SJSA1 (cell line): ENCODE measurements at regions not wholly inside any gene's neighbourhood (a gene's known extent, or its start where the extent isn't known, plus 50 kb on each side); places are given as distances from the start of the nearest gene placed in this dataset.
"Not testable (repeated sequence)": the region's sequence is repeated elsewhere in the genome, so short reads cannot be mapped to it uniquely, and the experiment has no call there.

Experiments
- DNase-seq, 2 experiments: peaks; one replicate each; pipeline ENCODE4 v3.0.0-alpha.2; 2015 to 2020; ENCODE audit warnings: low spot score in 2 of 2, low read depth in 1 of 2
- H3K27ac ChIP-seq: fragments of 250-450 bp; sonication (Bioruptor Pico); 2 replicates; pipeline ENCODE4 v1.5.1; 2020; ENCODE audit warnings: mild to moderate bottlenecking, moderate library complexity
- H3K27me3 ChIP-seq: fragments of 250-450 bp; sonication (Bioruptor Pico); replicated peaks from 2 replicates; pipeline ENCODE4 v1.5.1; 2020; ENCODE audit warnings: mild to moderate bottlenecking, moderate library complexity
- H3K36me3 ChIP-seq: fragments of 250-450 bp; sonication (Bioruptor Pico); 2 replicates; pipeline ENCODE4 v1.5.1; 2020; ENCODE audit warnings: mild to moderate bottlenecking
- H3K4me1 ChIP-seq: fragments of 250-450 bp; sonication (Bioruptor Pico); replicated peaks from 2 replicates; pipeline ENCODE4 v1.6.1; 2021; ENCODE audit warnings: mild to moderate bottlenecking
- H3K4me3 ChIP-seq: fragments of 250-450 bp; sonication (Bioruptor Pico); 2 replicates; pipeline ENCODE4 v1.5.1; 2020; ENCODE audit warnings: mild to moderate bottlenecking
- H3K9me3 ChIP-seq: fragments of 250-450 bp; sonication (Bioruptor Pico); replicated peaks from 2 replicates; pipeline ENCODE4 v1.5.1; 2020; ENCODE audit warnings: mild to moderate bottlenecking

DNA sequence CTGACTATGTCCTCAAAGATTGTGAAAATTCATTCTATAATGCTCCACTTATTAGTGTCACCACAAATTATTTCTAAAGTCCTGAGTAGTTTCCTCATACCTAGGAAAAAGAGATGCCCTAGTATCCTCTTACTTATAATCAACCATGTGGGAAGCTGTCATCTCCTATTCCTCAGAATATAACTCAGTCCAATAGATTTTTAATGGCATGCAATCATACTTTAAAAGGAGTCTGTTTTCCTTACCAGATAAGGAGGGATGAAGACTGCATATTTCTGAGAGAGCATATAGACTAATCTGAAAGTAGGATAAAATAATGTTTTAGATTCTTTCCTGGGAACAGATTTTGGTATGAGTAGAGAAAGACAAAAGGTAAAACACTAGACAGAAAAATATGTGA, 727.7 kb upstream of the GRM3 start:
- H3K27ac ChIP-seq: no peak overlapping the region
- H3K4me1 ChIP-seq: no peaks in the 10 kb centered on the region
- DNase-seq: no peak
- no peaks in the 10 kb centered on the region for H3K27me3 ChIP-seq
- no peaks in the 10 kb centered on the region for H3K9me3 ChIP-seq
- H3K36me3 ChIP-seq: no peaks in the 10 kb centered on the region
- no peak overlapping the region for H3K4me3 ChIP-seq

DNA sequence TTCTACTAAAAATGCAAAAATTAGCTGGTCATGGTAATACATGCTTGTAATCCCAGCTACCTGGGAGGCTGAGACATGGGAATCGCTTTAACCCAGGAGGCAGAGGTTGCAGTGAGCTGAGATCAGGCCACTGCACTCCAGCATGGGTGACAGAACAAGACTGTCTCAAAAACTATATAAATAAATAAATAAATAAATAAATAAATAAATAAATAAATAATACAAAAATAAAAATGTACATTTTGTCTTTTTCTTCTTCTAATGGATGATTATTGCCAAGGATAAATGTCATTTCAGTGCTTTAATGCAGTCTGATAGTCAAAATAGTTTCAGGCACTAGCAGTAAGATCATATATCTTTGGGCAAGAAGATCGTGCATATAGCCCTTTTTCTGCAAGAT, 727.6 kb upstream of the SEMA3D start:
- Histone ChIP-seq H3K27me3 (no peaks in the 10 kb centered on the region), H3K36me3 (no peaks in the 10 kb centered on the region), H3K27ac (no peak overlapping the region), H3K4me3 (no peak overlapping the region), H3K9me3 (no peaks in the 10 kb centered on the region), H3K4me1 (no peaks in the 10 kb centered on the region)
- DNase-seq: no peak

DNA sequence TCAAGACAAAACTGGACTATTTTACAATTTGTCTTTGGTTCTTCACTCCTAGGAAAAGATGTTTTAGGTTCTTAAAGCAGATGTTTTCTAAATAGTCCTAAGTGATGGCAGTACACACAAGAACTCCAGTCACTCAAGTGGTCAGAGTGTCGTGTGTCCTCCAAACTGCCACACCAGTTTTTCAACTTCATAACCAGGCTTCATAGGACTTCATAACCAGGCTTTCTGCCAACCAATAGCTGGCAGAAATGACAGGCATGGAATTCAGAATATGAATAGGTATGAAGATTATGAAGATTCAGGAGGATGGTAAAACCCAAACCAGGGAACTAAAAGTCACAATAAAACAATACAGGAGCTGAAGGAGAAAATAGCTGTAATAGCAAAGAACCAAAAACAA, 721.2 kb upstream of the SEMA3D start:
- no peak for DNase-seq
- Histone ChIP-seq H3K9me3 (no peaks in the 10 kb centered on the region), H3K4me3 (no peak overlapping the region), H3K27ac (no peak overlapping the region), H3K36me3 (no peaks in the 10 kb centered on the region), H3K4me1 (no peaks in the 10 kb centered on the region), H3K27me3 (no peaks in the 10 kb centered on the region)

DNA sequence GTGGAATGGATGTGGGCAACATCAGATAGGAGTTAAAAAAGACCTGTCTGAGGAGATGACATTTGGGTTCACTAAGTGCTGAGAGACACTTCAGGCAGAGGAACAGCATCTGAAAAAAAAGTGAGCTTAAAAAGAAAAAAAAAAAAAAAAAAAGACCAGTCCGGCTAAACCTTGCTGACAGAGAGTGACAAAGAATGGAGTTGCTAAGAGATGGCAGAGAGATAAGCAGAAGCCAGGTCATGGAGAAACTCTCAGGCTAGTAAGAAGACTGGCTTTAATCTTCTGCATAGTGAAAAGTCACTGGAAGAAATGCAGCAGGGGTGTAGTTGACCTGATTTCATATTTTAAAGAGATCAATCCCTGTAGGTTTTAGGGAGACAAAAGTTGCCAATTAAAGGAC, 711.1 kb upstream of the SEMA3D start:
- H3K9me3 ChIP-seq: no peaks in the 10 kb centered on the region
- no peak overlapping the region for H3K4me3 ChIP-seq
- no peaks in the 10 kb centered on the region for H3K36me3 ChIP-seq
- no peaks in the 10 kb centered on the region for H3K4me1 ChIP-seq
- H3K27me3 ChIP-seq: no peaks in the 10 kb centered on the region
- no peak for DNase-seq
- H3K27ac ChIP-seq: no peak overlapping the region

DNA sequence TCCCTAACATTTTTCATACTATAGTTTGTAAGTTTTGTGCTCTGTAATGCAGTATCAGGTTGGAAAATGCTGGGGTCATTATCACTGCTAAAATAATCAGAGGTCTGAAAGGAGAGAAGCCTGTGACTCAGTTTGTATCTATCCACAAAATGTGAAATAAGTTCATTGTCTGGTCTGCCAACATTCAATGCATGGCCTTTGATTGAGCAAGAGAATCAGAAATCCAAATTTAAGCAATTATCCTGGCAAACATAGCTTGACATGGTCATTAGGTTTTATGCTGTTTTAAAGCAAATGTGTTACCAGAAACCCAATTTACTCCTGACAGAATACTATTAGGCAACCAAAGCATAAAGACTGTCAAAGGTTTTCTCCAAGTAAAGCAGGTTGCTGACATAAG, 709.7 kb upstream of the SEMA3D start:
- no peak for DNase-seq
- H3K27ac ChIP-seq: no peak overlapping the region

DNA sequence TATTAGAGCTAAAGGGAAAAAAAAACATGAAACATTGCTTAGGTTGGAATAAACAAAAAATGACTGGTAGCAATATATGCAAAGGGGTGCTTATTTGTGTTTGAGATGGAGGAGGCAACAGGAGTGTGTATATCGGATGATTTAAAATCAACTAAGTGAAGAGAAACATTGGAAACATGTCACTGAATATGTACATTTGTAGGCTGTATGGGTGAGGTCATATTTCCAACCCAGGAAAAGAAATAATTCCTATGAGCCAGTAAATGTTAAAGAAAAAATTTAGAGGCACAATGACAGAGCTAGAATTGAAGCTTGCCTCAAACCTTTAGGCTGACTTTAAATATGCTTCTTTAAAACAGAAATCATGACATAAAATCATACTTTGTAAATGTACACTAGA, 709.0 kb upstream of the SEMA3D start:
- Histone ChIP-seq H3K9me3 (no peaks in the 10 kb centered on the region), H3K36me3 (no peaks in the 10 kb centered on the region), H3K27ac (no peak overlapping the region), H3K27me3 (no peaks in the 10 kb centered on the region), H3K4me3 (no peak overlapping the region), H3K4me1 (no peaks in the 10 kb centered on the region)
- no peak for DNase-seq

More for the DNA sequence above, 709.7 kb upstream of the SEMA3D start:
- Histone ChIP-seq H3K9me3 (no peaks in the 10 kb centered on the region), H3K4me3 (no peak overlapping the region), H3K4me1 (no peaks in the 10 kb centered on the region), H3K36me3 (no peaks in the 10 kb centered on the region), H3K27me3 (no peaks in the 10 kb centered on the region)

DNA sequence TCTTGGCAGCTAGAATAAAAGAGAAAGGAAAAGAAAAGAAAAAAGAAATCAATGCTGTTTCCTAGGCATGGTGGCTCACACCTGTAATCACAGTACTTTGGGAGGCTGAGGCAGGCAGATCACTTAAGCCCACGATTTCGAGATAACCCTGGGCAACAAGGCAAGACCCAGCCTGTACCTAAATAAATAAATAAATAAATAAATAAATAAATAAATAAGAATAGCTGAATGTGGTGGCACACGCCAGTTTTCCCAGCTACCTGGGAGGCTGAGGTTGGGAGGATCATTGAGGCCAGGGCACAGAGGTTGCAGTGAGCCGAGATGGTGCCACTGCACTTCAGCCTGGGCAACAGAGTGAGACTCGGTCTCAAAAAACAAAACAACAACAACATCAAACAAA, 705.0 kb upstream of the SEMA3D start:
- not testable (repeated sequence) for H3K36me3 ChIP-seq, H3K9me3 ChIP-seq, H3K27me3 ChIP-seq, H3K4me1 ChIP-seq, H3K4me3 ChIP-seq, H3K27ac ChIP-seq, DNase-seq

DNA sequence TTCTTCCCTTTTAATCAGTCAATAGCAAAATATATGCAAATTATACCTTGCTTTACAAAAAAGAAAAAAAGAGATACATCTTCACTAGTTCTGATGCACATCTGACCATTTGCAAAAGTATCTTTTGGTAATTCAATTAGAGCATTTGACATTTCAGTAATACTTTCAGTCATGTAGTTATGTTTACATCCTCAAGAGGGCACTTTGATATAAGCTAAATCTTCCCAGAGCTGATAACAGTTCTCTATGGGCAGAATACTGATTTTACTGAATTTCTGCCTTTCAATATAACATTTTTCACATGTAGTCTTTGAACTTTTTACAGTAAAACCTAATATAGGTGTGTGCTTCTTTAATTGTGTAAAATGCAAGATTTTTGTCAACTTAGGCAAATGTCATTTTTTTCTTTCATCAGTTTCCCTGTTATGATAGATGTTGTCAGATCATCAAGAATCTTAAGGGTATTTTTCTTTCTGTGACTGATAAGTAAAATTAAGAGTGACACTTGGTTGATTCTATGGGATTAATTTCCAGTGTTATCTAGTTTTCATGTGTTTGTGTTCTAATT, 703.5 kb upstream of the SEMA3D start:
- Histone ChIP-seq H3K4me3 (no peak overlapping the region), H3K27me3 (no peaks in the 10 kb centered on the region), H3K9me3 (no peaks in the 10 kb centered on the region), H3K4me1 (no peaks in the 10 kb centered on the region), H3K36me3 (no peaks in the 10 kb centered on the region), H3K27ac (no peak overlapping the region)
- peak in 1 of 2 experiments; percentile 21 for DNase-seq

DNA sequence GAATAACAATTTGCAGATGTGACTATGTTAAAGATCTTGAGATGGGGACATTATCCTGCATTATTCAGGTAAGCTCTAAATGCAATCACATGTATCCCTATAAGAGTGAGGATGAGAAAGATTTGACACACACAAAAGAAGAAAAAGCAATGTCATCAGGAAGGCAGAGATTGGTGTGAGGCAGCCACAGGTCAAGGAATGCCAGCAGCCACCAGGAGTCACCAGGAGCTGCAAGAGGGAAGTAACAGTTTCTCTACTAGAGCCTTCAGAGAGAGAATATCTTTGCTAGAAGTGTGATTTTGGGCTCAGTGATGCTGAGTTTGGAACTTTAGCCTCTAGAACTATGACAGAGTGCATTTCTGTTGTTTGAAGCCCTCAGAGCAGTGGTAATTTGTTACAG, 700.3 kb upstream of the SEMA3D start:
- no peaks in the 10 kb centered on the region for H3K36me3 ChIP-seq
- H3K4me1 ChIP-seq: peaks cover 13% of the 10 kb centered on the region
- H3K27ac ChIP-seq: no peak overlapping the region
- no peak overlapping the region for H3K4me3 ChIP-seq
- DNase-seq: no peak
- no peaks in the 10 kb centered on the region for H3K27me3 ChIP-seq
- no peaks in the 10 kb centered on the region for H3K9me3 ChIP-seq

DNA sequence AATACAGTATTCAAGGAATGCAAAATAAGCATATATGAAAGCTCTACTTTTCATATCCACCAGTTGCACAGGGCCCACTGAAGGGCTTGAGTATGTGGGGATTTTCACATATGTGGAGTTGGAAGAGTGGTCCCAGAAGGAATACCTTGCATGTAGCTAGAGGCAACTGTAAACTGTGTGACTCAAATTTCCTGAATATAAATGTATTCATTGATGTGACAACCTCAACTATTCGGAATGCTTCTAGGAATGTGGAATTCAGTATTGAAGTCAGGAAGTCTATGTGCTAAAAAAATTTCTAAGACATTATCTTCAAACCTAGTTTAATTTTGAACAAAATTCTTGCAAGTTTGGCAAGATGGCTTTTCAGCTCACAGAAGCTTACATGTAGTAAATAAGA, 695.5 kb upstream of the SEMA3D start:
- Histone ChIP-seq H3K4me1 (peaks cover 16% of the 10 kb centered on the region), H3K36me3 (no peaks in the 10 kb centered on the region), H3K9me3 (no peaks in the 10 kb centered on the region), H3K27ac (peak overlapping the region; percentile 88), H3K27me3 (no peaks in the 10 kb centered on the region), H3K4me3 (no peak overlapping the region)
- peak in 1 of 2 experiments; percentile 55 for DNase-seq

DNA sequence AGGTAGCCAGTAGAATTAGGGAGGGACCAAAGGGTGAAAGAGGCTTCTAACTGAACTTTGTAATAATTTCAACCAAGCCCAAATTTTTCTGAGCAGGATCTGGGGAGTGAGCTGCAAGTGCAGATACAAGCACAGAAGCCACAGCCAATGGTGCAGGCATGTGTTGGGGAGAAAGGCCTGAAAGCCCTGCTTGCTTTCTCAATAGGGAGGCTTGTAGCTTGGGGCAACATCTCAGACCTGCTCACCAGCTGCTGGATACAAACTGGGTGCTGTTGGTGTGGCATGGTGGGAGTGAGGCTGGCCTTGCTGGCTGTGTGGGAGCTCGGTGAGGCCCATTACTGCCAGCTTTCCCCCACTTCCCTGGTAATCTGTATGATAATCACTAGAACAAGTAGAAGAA, 688.5 kb upstream of the SEMA3D start:
- Histone ChIP-seq H3K4me3 (no peak overlapping the region), H3K27ac (no peak overlapping the region), H3K4me1 (no peaks in the 10 kb centered on the region), H3K36me3 (no peaks in the 10 kb centered on the region), H3K9me3 (no peaks in the 10 kb centered on the region), H3K27me3 (no peaks in the 10 kb centered on the region)
- DNase-seq: no peak

DNA sequence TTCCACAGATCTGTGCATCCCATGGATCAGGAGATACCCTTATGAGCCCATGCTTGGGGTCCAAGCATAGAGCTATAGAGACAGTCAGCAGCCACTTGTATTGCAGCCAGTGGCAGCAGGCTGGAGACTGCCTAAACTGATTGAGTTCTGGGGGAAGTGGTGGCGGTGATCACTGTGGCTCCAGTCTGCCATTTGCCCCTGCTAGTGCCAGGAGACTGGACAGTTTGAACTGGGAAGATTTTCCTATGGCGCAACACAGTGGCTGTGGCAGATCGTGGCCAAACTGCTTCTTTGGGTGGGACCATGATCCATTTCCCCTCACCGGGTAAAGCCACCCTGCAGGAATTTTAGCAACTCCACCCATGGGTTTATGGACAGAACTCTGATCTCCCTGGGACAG, 679.7 kb upstream of the SEMA3D start:
- no peaks in the 10 kb centered on the region for H3K36me3 ChIP-seq
- no peak overlapping the region for H3K4me3 ChIP-seq
- no peaks in the 10 kb centered on the region for H3K4me1 ChIP-seq
- no peak overlapping the region for H3K27ac ChIP-seq
- H3K27me3 ChIP-seq: no peaks in the 10 kb centered on the region
- no peaks in the 10 kb centered on the region for H3K9me3 ChIP-seq
- no peak for DNase-seq

DNA sequence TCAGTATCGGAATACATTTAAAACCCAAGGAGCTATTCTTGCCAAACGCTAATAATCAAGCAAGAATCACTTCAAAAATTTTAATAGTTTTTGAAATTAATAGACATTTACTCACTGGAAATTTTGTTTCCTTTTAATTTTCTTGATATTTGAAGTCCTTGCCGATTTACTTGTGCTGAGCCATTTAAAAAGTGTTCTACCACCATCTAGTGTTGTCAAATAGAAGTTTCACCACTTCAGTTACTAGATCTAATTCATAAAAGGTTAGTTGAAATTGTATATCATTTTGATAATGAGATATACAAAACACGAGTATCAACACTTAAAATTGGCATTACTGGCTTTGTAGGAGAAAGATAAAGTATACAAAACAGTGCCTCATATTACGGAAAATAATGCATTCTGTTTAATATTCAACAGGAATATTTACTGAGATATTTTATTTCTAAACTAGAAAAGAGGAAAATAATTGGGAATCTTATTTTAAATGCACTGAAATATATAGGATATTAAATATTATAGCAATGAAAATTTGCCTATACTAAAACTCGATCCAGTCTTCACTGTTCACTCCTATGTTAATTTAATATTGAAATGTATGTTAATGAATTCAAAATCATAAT, 664.8 kb upstream of the SEMA3D start:
- Histone ChIP-seq H3K27ac (no peak overlapping the region), H3K4me1 (no peaks in the 10 kb centered on the region), H3K9me3 (no peaks in the 10 kb centered on the region), H3K27me3 (peaks cover 5% of the 10 kb centered on the region; the same call in 1 of the 2 replicates), H3K4me3 (no peak overlapping the region), H3K36me3 (no peaks in the 10 kb centered on the region)
- DNase-seq: no peak

DNA sequence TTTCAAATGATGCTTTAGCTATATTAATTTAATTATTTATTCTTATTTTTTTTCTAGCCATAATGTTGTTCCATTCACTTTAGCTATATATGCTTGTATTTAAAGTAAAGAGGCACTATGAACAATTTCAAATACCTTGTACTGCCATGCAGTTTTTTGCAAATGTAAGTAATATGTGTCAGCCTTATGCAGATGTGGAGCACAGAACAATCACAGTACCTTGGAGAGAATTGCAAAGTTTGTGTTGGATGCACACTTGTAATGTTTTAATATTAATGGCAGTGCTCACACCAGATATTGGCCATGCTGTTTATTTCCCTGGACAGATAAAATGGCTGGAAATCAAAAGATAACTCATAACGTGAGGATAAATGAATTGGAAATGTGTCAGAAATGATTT, 663.5 kb upstream of the SEMA3D start:
- H3K27me3 ChIP-seq: peaks cover 5% of the 10 kb centered on the region; the same call in 1 of the 2 replicates
- no peak for DNase-seq
- H3K4me1 ChIP-seq: no peaks in the 10 kb centered on the region
- no peak overlapping the region for H3K27ac ChIP-seq
- H3K9me3 ChIP-seq: no peaks in the 10 kb centered on the region
- H3K36me3 ChIP-seq: no peaks in the 10 kb centered on the region
- H3K4me3 ChIP-seq: no peak overlapping the region

DNA sequence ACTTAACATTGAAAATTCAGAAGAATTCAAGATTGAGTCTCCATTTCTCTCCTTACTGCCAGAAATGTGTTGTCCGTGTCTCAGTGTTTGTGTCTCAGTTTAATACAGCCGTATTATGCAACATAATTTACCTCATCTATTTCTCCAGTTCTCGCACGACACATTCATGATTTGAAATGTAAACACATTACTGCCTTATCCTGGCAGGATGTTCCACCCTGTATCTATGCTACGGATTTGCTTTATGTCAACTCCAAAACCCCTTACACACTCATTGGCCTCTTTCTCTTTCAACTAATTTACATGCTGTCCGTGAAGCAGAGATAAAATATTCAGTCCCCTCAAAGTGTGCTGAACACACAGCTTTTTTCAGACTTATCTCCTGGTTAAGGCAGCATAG, 653.7 kb upstream of the SEMA3D start:
- H3K36me3 ChIP-seq: no peaks in the 10 kb centered on the region
- no peak overlapping the region for H3K4me3 ChIP-seq
- no peaks in the 10 kb centered on the region for H3K9me3 ChIP-seq
- H3K27me3 ChIP-seq: no peaks in the 10 kb centered on the region
- DNase-seq: no peak
- no peaks in the 10 kb centered on the region for H3K4me1 ChIP-seq
- no peak overlapping the region for H3K27ac ChIP-seq
